ENCODE measurements at regions not wholly inside any gene's neighbourhood (a gene's known extent, or its start where the extent isn't known, plus 50 kb on each side); places are given as distances from the start of the nearest gene placed in this dataset.

DNA sequence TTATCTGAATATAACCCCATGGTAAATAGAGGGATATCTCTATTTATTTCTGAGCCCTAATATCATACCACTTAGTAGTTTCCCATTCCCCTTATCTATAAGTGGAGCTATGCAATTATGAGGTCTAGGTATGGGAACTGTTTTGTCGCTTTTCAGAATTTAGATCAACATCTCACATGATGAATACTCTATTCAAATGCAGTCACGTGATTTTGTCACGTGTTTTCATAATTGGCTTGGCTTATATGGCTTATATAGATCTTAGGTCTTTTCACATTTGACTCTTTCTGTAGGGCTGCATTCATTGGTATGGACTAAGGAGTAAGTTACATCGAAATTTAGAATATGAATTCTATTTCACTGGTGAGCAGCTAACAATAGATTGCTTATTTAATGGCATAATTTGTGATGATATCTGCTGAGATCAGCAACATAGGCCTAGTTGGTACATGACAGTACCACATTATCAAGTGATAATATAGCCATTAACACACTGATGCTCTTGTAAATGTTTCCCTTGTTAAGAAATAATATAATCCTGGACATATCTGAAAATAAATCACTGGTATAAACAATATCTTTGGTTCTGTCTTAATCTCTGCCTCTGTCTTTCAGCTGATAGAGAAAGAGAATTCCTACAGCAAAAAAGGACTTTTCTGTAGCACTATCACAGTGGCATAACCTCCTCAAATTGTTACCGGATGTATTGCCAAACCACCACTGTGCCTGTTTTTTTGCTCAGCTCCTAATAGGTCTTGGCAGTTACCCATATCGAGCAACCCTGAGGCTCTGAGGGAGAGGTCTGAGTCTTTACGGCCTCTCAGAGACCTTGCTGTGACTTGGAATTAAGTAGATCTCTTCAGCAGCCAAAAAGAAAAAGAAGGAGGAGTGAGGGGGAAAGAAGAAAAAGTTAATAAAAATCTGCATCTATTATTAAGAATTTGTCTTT lies 357.1 kb downstream of the ZPLD1 start:
- H3K27me3 ChIP-seq (replicated peaks in 1 of 4; ENCODE audit: control insufficient read depth in 3 of 4, extremely low read depth in 1 of 4, insufficient read depth in 3 of 4, low read length in 3 of 4): no peaks in the 10 kb centered on the region
- H3K9me3 ChIP-seq (ENCODE audit: insufficient read depth in 2 of 2, low read depth in 1 of 2, low read length in 1 of 2): no peaks in the 10 kb centered on the region
- H2BK120ac ChIP-seq (replicated peaks; ENCODE audit: low read depth, low read length): no peak overlapping the region
- no peak overlapping the region for H2BK20ac ChIP-seq (ENCODE audit: low read length)
- H3K18ac ChIP-seq (ENCODE audit: extremely low read depth, low read length): no peak overlapping the region
- H2AFZ ChIP-seq (ENCODE audit: low read length): no peak overlapping the region
- no peak overlapping the region for H4K8ac ChIP-seq (ENCODE audit: extremely low read depth, insufficient read depth, low read length)
- no peak overlapping the region for H2BK12ac ChIP-seq (ENCODE audit: low read depth, low read length)
- no peak overlapping the region for H3K27ac ChIP-seq (ENCODE audit: low read depth, low read length)
- H4K5ac ChIP-seq (ENCODE audit: insufficient read length, low read depth, low read length): no peak overlapping the region
- TF ChIP-seq POLR2A (IDR thresholded peaks at IDR 0.05; ENCODE audit: control extremely low read depth in 1 of 2, low read depth in 2 of 2, low read length in 2 of 2) (no peak), KDM4A (IDR thresholded peaks at IDR 0.05; ENCODE audit: low read depth, low read length, severe bottlenecking) (no peak), FOSL1 (IDR thresholded peaks at IDR 0.05; ENCODE audit: insufficient read depth, low read depth, low read length) (no peak), SIRT6 (IDR thresholded peaks at IDR 0.05; ENCODE audit: low read length) (no peak), TBP (IDR thresholded peaks at IDR 0.05; ENCODE audit: low read depth, low read length) (no peak), RXRA (IDR thresholded peaks at IDR 0.05; ENCODE audit: insufficient read depth, low read depth, low read length) (no peak), SUZ12 (IDR thresholded peaks at IDR 0.05; ENCODE audit: low read length) (no peak), SP4 (IDR thresholded peaks at IDR 0.05; ENCODE audit: low read length) (no peak)
- H3K4ac ChIP-seq (replicated peaks; ENCODE audit: insufficient read length, low read depth, low read length): no peak overlapping the region
- FAIRE-seq (no peak), DNase-seq (ENCODE audit: low read depth in 1 of 2, low spot score in 2 of 2) (no peak)
- no peaks in the 10 kb centered on the region for H3K79me1 ChIP-seq (ENCODE audit: low read depth, low read length)
- H3K4me1 ChIP-seq (replicated peaks in 1 of 4; ENCODE audit: control insufficient read depth in 3 of 4, insufficient read depth in 4 of 4, low read length in 3 of 4): peaks cover 0 to 7% (median 1%) of the 10 kb centered on the region in 4 experiments; a peak in 2 of 7 replicates
- no peak overlapping the region for H3K56ac ChIP-seq (replicated peaks; ENCODE audit: insufficient read length, low read depth, low read length)
- H3K79me2 ChIP-seq (ENCODE audit: control insufficient read depth in 1 of 2, insufficient read depth in 2 of 2, low read length in 2 of 2): no peaks in the 10 kb centered on the region
- no peak overlapping the region for H3K14ac ChIP-seq (ENCODE audit: insufficient read length)
- WGBS, 2 experiments (ENCODE audit: extremely low coverage in 1 of 2, insufficient coverage in 1 of 2, insufficient read length in 1 of 2, insufficient replicate concordance in 2 of 2, low coverage in 1 of 2, low lambda C conversion rate in 2 of 2, missing lambda C conversion rate in 1 of 2): 69% methylated on average over 7 of the region's 7 CpGs; no CpG with 5 or more reads in 1 of the 2 experiments
- no peak overlapping the region for H3K23ac ChIP-seq (ENCODE audit: insufficient read length)
- no peak overlapping the region for H3K4me2 ChIP-seq (ENCODE audit: insufficient read depth in 1 of 2, low read depth in 2 of 2, low read length in 2 of 2)
- no peak overlapping the region for H3K4me3 ChIP-seq (ENCODE audit: extremely low read depth in 1 of 4, insufficient read depth in 2 of 4, low read depth in 3 of 4, low read length in 4 of 4)
- no peaks in the 10 kb centered on the region for H4K20me1 ChIP-seq (replicated peaks in 1 of 2; ENCODE audit: control insufficient read depth in 1 of 2, insufficient read depth in 2 of 2, low read length in 2 of 2)
- no peak overlapping the region for H3K9ac ChIP-seq (replicated peaks in 1 of 4; ENCODE audit: extremely low read depth in 1 of 4, low read depth in 3 of 4, low read length in 3 of 4)
- H2BK5ac ChIP-seq (ENCODE audit: low read depth, low read length): no peak overlapping the region
- no peak overlapping the region for H4K91ac ChIP-seq (replicated peaks; ENCODE audit: insufficient read length, low read length)
- H2AK5ac ChIP-seq (ENCODE audit: low read depth, low read length): no peak overlapping the region
- no peaks in the 10 kb centered on the region for H3K36me3 ChIP-seq (ENCODE audit: control insufficient read depth in 2 of 4, insufficient read depth in 4 of 4, low read length in 3 of 4)
- ChIA-PET CTCF (ENCODE audit: partially characterized antibody) (interaction anchor here (1.9 kb wide), 1 partner anchor 15 kb away, joined by 4 read pairs; no protein-coding TSS in a partner anchor), POLR2A (ENCODE audit: partially characterized antibody) (no interaction called here)
- H2BK15ac ChIP-seq (ENCODE audit: low read length): no peak overlapping the region
- no peaks in the 10 kb centered on the region for H3K23me2 ChIP-seq (ENCODE audit: low read depth, low read length)
